HT1080 (cell line): ENCODE measurements at regions not wholly inside any gene's neighbourhood (a gene's known extent, or its start where the extent isn't known, plus 50 kb on each side); places are given as distances from the start of the nearest gene placed in this dataset.
"Not testable (repeated sequence)": the region's sequence is repeated elsewhere in the genome, so short reads cannot be mapped to it uniquely, and the experiment has no call there.

Experiments
- DNase-seq: peaks from one replicate; pipeline ENCODE4 v3.0.0-alpha.2; 2015; ENCODE audit warnings: low read depth

GRCh38 chr5:108461628-108462367 lies 79.9 kb upstream of the FBXL17 start:
- DNase-seq, result peak; percentile 37

- DNase-seq, result no peak
Observed at GRCh38 chr5:108459769-108460168, 77.9 kb upstream of the FBXL17 start.

- no peak for DNase-seq
Observed at GRCh38 chr5:108451269-108451668, 69.4 kb upstream of the FBXL17 start.

GRCh38 chr5:108444130-108444529 lies 62.2 kb upstream of the FBXL17 start:
- not testable (repeated sequence) for DNase-seq

GRCh38 chr5:108442063-108442651 lies 60.3 kb upstream of the FBXL17 start:
- DNase-seq, result not testable (repeated sequence)

- no peak for DNase-seq
Observed at GRCh38 chr5:108437425-108437824, 55.5 kb upstream of the FBXL17 start.

GRCh38 chr5:108436696-108437095 lies 54.8 kb upstream of the FBXL17 start:
- no peak for DNase-seq

- DNase-seq, result no peak
Observed at GRCh38 chr5:108433600-108433999, 51.7 kb upstream of the FBXL17 start.

GRCh38 chr5:108432024-108432423 lies 50.1 kb upstream of the FBXL17 start:
- peak; percentile 47 for DNase-seq
